ENCODE measurements at regions not wholly inside any gene's neighbourhood (a gene's known extent, or its start where the extent isn't known, plus 50 kb on each side); places are given as distances from the start of the nearest gene placed in this dataset.

DNA sequence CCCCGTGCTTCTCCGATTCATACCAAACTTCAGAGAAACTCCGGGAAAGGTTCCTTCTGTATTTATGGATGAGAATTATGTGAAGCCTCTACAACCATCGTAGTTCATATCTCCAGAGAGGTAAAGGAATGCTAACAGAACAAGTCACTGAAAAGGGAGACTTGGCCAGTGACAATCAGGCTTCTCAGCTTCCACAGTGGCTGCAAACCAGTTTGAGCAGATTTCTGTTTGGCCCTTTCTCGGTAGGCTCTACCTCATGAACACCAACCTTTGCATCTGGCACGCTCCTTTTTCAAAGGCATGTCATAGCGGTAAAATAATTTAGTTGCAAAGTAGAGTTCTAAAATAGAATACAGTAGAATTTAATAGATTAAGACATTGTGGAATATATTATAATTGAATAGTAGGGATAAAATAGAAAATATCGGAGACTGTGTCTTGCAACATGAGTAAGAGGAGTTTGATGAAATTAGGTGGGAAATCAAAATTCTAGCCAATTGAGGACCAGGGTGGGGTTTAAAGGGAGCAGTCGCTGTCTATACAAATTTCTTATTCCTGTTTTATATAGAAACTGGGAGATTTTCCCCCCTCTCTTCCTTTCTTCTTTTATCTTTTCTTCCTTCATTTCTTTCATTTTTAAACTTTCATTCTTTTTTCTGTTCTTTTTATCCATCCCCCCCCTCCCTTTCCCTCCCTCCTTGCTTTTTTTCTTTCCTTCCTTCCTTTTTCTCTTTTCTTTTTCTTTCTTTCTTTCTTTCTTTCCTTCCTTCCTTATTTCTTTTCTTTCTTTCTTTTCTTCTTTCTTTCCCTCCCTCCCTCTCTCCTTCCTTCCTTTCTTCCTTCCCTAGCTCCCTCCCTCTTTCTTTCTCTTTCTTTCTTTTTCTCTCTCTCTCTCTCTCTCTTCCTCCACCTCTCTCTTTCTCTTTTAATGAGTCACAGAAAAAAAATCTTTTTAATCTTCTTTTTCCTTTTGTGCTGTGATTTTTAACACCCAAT, 161.5 kb upstream of the KLF6 start:
- no peak for TF ChIP-seq TCF7L2 (IDR thresholded peaks at IDR 0.05; ENCODE audit: low read depth, low read length)
- TF ChIP-seq SIN3A (IDR thresholded peaks at IDR 0.05; ENCODE audit: borderline replicate concordance, insufficient read depth, low read depth, low read length), result no peak
- TF ChIP-seq, protein P1, sequence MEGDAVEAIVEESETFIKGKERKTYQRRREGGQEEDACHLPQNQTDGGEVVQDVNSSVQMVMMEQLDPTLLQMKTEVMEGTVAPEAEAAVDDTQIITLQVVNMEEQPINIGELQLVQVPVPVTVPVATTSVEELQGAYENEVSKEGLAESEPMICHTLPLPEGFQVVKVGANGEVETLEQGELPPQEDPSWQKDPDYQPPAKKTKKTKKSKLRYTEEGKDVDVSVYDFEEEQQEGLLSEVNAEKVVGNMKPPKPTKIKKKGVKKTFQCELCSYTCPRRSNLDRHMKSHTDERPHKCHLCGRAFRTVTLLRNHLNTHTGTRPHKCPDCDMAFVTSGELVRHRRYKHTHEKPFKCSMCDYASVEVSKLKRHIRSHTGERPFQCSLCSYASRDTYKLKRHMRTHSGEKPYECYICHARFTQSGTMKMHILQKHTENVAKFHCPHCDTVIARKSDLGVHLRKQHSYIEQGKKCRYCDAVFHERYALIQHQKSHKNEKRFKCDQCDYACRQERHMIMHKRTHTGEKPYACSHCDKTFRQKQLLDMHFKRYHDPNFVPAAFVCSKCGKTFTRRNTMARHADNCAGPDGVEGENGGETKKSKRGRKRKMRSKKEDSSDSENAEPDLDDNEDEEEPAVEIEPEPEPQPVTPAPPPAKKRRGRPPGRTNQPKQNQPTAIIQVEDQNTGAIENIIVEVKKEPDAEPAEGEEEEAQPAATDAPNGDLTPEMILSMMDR (IDR thresholded peaks at IDR 0.05), result no peak
- TF ChIP-seq, protein P2, sequence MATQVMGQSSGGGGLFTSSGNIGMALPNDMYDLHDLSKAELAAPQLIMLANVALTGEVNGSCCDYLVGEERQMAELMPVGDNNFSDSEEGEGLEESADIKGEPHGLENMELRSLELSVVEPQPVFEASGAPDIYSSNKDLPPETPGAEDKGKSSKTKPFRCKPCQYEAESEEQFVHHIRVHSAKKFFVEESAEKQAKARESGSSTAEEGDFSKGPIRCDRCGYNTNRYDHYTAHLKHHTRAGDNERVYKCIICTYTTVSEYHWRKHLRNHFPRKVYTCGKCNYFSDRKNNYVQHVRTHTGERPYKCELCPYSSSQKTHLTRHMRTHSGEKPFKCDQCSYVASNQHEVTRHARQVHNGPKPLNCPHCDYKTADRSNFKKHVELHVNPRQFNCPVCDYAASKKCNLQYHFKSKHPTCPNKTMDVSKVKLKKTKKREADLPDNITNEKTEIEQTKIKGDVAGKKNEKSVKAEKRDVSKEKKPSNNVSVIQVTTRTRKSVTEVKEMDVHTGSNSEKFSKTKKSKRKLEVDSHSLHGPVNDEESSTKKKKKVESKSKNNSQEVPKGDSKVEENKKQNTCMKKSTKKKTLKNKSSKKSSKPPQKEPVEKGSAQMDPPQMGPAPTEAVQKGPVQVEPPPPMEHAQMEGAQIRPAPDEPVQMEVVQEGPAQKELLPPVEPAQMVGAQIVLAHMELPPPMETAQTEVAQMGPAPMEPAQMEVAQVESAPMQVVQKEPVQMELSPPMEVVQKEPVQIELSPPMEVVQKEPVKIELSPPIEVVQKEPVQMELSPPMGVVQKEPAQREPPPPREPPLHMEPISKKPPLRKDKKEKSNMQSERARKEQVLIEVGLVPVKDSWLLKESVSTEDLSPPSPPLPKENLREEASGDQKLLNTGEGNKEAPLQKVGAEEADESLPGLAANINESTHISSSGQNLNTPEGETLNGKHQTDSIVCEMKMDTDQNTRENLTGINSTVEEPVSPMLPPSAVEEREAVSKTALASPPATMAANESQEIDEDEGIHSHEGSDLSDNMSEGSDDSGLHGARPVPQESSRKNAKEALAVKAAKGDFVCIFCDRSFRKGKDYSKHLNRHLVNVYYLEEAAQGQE (IDR thresholded peaks at IDR 0.05; ENCODE audit: insufficient read depth in 1 of 2, low read depth in 2 of 2, low read length in 1 of 2), result no peak
- no peak for TF ChIP-seq POLR2AphosphoS5 (IDR thresholded peaks at IDR 0.05; ENCODE audit: low read depth, low read length)
- no peaks in the 10 kb centered on the region for H3K27me3 ChIP-seq (ENCODE audit: control insufficient read depth, insufficient read depth, low read length)
- H3K4me1 ChIP-seq (ENCODE audit: control insufficient read depth, insufficient read depth, low read length), result peaks cover 14% of the 10 kb centered on the region
- POLR2A ChIA-PET, result interaction anchor here (0.6 to 0.7 kb wide), 4 partner anchors 34 to 737 kb away, joined by 3 to 17 read pairs (median 10); no protein-coding TSS in a partner anchor
- CTCF ChIA-PET, result no interaction called here
- in situ Hi-C loops (cut with HindIII; ENCODE audit: low pct_unique_long_range_greater_than_20kb, low sequenced_read_pairs) (no loop called here), intact Hi-C loops (cut with micrococcal nuclease; ENCODE audit: unreplicated experiment) (no loop called here)
- no peaks in the 10 kb centered on the region; the same call in 1 of the 2 replicates for H3K9me3 ChIP-seq (ENCODE audit: control insufficient read depth, insufficient read depth, low read depth, low read length)
- TSS peak; percentile 97 for BruUV-seq (replicated peaks)
- DNase-seq (ENCODE audit: low read depth, low spot score), result no peak
- no peaks in the 10 kb centered on the region for H3K36me3 ChIP-seq (ENCODE audit: control insufficient read depth, insufficient read depth, low read length)
- peak overlapping the region; percentile 98 for H3K27ac ChIP-seq (ENCODE audit: low read length)
- H3K4me3 ChIP-seq (ENCODE audit: low read depth in 2 of 2, low read length in 2 of 2), result peak overlapping the region; percentile 16 to 33
- ATAC-seq, result peak; percentile 76

DNA sequence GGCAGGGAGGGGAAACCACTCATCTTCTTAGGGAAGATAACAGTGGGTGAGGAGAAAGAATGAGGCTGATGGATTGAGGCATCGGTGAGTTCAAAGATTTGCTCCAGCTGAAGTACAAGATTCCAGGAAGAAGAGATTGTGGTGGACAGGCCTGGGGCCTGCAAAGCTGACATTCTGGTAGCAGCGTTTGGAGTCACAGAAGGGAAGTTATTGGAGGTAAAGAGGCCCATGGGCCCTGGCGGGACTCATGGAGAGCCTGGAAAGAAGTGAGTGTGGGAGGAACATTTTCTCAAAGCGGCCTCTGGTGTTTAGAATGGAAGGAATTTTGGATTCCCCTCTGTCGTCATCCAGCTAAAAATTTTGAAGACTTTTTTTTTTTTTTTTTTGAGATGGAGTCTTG, 160.0 kb upstream of the KLF6 start:
- in situ Hi-C loops (cut with HindIII; ENCODE audit: low pct_unique_long_range_greater_than_20kb, low sequenced_read_pairs), result no loop called here
- BruUV-seq (replicated peaks), result no TSS peak
- POLR2A ChIA-PET, result no interaction called here

More for the DNA sequence above, 160.0 kb upstream of the KLF6 start:
- Histone ChIP-seq H3K36me3 (ENCODE audit: control insufficient read depth, insufficient read depth, low read length) (no peaks in the 10 kb centered on the region), H3K9me3 (ENCODE audit: control insufficient read depth, insufficient read depth, low read depth, low read length) (no peaks in the 10 kb centered on the region; the same call in 1 of the 2 replicates), H3K4me3 (ENCODE audit: low read depth in 2 of 2, low read length in 2 of 2) (no peak overlapping the region), H3K4me1 (ENCODE audit: control insufficient read depth, insufficient read depth, low read length) (peaks cover 14% of the 10 kb centered on the region), H3K27ac (ENCODE audit: low read length) (peak overlapping the region; percentile 98), H3K27me3 (ENCODE audit: control insufficient read depth, insufficient read depth, low read length) (no peaks in the 10 kb centered on the region)
- TF ChIP-seq, protein P2 (IDR thresholded peaks at IDR 0.05; ENCODE audit: insufficient read depth in 1 of 2, low read depth in 2 of 2, low read length in 1 of 2), result no peak
- TF ChIP-seq, protein P1 (IDR thresholded peaks at IDR 0.05), result no peak
- TF ChIP-seq TCF7L2 (IDR thresholded peaks at IDR 0.05; ENCODE audit: low read depth, low read length) (no peak), SIN3A (IDR thresholded peaks at IDR 0.05; ENCODE audit: borderline replicate concordance, insufficient read depth, low read depth, low read length) (no peak), POLR2AphosphoS5 (IDR thresholded peaks at IDR 0.05; ENCODE audit: low read depth, low read length) (no peak)
- ATAC-seq (no peak), DNase-seq (ENCODE audit: low read depth, low spot score) (no peak)
- intact Hi-C loops (cut with micrococcal nuclease; ENCODE audit: unreplicated experiment), result no loop called here
- CTCF ChIA-PET, result no interaction called here

Measured in Panc1 (cell line).